ENCODE measurements at regions not wholly inside any gene's neighbourhood (a gene's known extent, or its start where the extent isn't known, plus 50 kb on each side); places are given as distances from the start of the nearest gene placed in this dataset.

GRCh38 chr2:17398770-17399169, 119.5 kb downstream of the RAD51AP2 start:
- no peak for TF ChIP-seq POLR2A (IDR thresholded peaks at IDR 0.05)
- TF ChIP-seq CTCF (IDR thresholded peaks at IDR 0.05) = no peak
- no peak for TF ChIP-seq POLR2AphosphoS5 (IDR thresholded peaks at IDR 0.05; ENCODE audit: insufficient read depth in 1 of 2, low read depth in 1 of 2)
